ENCODE measurements at regions not wholly inside any gene's neighbourhood (a gene's known extent, or its start where the extent isn't known, plus 50 kb on each side); places are given as distances from the start of the nearest gene placed in this dataset.

DNA sequence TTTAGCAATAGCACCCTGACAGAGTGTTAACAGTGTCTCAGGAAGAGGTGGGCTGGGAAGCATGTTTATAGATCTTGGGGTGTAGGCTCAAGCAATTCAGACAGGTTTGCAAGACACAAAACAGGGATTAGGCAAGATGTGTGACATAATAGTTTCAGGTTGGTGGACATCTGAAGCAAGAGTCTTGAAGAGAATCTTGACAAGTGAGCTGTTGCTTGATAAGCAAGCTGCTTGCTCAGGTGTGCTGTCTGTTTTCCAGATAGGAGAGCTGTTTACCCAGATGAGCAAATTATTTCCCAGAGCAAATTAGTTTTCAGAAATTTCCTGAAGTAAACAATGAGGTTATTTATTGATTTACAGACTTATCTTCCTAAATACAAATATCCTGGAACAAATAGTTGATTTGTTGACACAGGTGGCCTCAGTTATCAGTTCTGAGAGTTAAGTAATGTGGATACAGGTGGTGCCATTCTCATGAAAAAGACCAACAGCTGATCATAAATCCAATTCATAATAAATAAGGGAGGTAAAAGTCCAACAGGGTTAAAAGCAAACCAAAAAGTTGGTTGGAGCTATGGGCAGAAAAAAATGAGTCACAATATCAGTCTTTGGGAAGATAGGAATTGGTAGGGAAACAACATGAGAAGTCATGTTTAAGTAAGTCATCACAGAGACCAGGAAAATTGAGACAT, 437.3 kb downstream of the TBL1XR1 start:
- TF ChIP-seq POLR2AphosphoS5 (IDR thresholded peaks at IDR 0.05; ENCODE audit: borderline replicate concordance, low read depth, low read length) (no peak), FOXP2 (optimal IDR thresholded peaks at IDR 0.05; ENCODE audit: control extremely low read depth, extremely low read length, insufficient read depth) (no peak), EZH2 (IDR thresholded peaks at IDR 0.05) (no peak)
